Mucosa of rectum (tissue), 2 donors: ENCODE measurements at regions not wholly inside any gene's neighbourhood (a gene's known extent, or its start where the extent isn't known, plus 50 kb on each side); places are given as distances from the start of the nearest gene placed in this dataset.

Experiments
- H3K27ac ChIP-seq, 2 donors: one replicate each; pipeline ENCODE4 v1.7.0; 2013; ENCODE audit warnings: inconsistent platforms in 2 of 2, low read depth in 2 of 2, low read length in 2 of 2
- H3K27me3 ChIP-seq, 2 donors: one replicate each; pipeline ENCODE4 v1.7.0; 2013; ENCODE audit warnings: low read length in 2 of 2; ENCODE audit not compliant: control insufficient read depth in 2 of 2, insufficient read depth in 2 of 2
- H3K36me3 ChIP-seq, 2 donors: one replicate each; pipeline ENCODE4 v1.7.0; 2013; ENCODE audit warnings: low read length in 2 of 2; ENCODE audit not compliant: control insufficient read depth in 2 of 2, insufficient read depth in 2 of 2
- H3K4me1 ChIP-seq, 2 donors: one replicate each; pipeline ENCODE4 v1.7.0; 2013; ENCODE audit warnings: low read length in 2 of 2, mild to moderate bottlenecking in 1 of 2; ENCODE audit not compliant: control insufficient read depth in 2 of 2, insufficient read depth in 2 of 2
- H3K4me3 ChIP-seq, 2 donors: one replicate each; pipeline ENCODE4 v1.7.0; 2013; ENCODE audit warnings: low read length in 2 of 2
- H3K9ac ChIP-seq, 2 donors: one replicate each; pipeline ENCODE4 v1.7.0; 2013; ENCODE audit warnings: low read length in 2 of 2, low read depth in 1 of 2, mild to moderate bottlenecking in 1 of 2
- H3K9me3 ChIP-seq, 2 donors: one replicate each; pipeline ENCODE4 v1.7.0; 2013; ENCODE audit warnings: low read length in 2 of 2; ENCODE audit not compliant: control insufficient read depth in 2 of 2
- donor health status: healthy.
- donor health status: Normal muscosa, but diverticular disease.

DNA sequence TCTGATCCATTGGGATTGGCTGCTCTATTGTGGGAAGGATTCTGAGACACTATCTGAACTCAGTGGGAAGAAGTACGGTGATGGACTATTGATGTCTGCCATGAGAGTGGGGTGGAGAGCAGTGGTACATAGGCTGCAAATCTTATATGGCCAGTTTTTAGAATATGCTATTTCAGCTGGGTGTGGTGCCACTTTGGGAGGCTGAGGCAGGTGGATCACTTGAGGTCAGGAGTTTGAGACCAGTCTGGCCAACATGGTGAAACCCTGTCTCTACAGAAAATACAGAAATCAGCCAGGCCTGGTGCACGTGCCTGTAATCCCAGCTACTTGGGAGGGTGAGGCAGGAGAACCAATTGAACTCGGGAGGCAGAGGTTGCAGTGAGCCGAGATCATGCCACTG lies 505.9 kb downstream of the MED13L start:
- Histone ChIP-seq H3K36me3 (no peaks in the 10 kb centered on the region), H3K9me3 (no peaks in the 10 kb centered on the region), H3K27me3 (no peaks in the 10 kb centered on the region), H3K4me3 (no peak overlapping the region), H3K9ac (no peak overlapping the region), H3K4me1 (no peaks in the 10 kb centered on the region), H3K27ac (no peak overlapping the region)

DNA sequence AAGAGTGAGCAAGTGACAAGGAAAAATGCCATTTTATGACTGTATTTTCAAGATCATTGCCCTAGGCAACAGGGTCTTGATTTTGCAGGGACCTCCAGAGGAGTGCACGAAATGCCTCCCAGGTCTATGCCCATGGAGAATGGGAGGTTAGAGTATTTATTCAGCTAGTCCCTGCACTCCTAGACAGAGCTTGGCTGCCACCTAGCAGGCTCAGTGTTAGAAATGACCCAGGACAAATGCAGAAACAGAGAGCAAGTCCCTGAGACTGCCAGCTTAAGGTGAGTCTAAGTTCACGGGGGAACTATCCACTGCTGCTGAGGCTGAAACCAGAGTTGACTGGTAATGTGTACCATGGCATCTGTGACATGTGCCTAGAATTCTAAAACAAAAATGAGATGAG lies 506.4 kb downstream of the MED13L start:
- H3K36me3 ChIP-seq: no peaks in the 10 kb centered on the region
- H3K4me1 ChIP-seq: no peaks in the 10 kb centered on the region
- no peak overlapping the region for H3K9ac ChIP-seq
- H3K4me3 ChIP-seq: no peak overlapping the region
- H3K27ac ChIP-seq: no peak overlapping the region
- no peaks in the 10 kb centered on the region for H3K9me3 ChIP-seq
- no peaks in the 10 kb centered on the region for H3K27me3 ChIP-seq

DNA sequence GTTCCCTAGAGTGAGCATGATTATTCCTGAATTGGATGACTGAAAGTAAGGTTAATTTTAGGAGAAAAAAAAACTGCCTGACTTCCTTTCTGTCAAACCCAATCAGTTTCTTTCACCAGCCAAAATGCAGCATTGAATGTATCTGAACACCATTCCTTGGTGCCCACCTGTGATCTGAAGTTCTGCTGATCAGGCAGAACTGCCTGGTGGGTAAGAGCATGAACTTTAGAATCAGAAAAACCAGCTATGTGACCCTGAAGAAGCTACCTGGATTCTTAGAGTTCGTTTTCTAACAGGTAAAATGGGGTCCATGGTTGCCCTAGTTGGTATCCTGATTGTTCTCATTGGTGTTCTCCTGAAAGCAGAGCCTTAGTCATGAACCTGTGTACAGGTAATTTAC lies 506.9 kb downstream of the MED13L start:
- Histone ChIP-seq H3K4me1 (no peaks in the 10 kb centered on the region), H3K9me3 (no peaks in the 10 kb centered on the region), H3K9ac (no peak overlapping the region), H3K4me3 (no peak overlapping the region), H3K36me3 (no peaks in the 10 kb centered on the region), H3K27me3 (no peaks in the 10 kb centered on the region), H3K27ac (no peak overlapping the region)

DNA sequence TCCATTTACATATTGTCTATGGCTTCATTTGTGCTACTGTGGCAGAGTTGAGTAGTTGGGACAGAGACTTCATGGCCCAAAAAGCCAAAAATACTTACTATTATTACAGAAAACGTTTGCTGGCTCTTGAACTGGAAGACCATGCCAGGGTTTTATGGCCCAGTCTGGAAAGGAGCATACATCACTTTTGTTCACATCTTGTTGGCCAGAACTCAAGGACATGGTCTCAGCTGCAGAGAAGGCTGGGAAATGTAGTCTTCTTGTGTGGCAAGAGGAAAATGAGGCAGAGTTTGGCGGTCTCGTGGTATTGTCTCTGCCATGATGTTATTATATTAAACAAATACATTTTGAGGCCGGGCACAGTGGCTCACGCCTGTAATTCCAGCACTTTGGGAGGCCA lies 509.6 kb downstream of the MED13L start:
- Histone ChIP-seq H3K27me3 (no peaks in the 10 kb centered on the region), H3K9ac (no peak overlapping the region), H3K4me1 (no peaks in the 10 kb centered on the region), H3K27ac (no peak overlapping the region), H3K4me3 (no peak overlapping the region), H3K9me3 (no peaks in the 10 kb centered on the region), H3K36me3 (no peaks in the 10 kb centered on the region)

DNA sequence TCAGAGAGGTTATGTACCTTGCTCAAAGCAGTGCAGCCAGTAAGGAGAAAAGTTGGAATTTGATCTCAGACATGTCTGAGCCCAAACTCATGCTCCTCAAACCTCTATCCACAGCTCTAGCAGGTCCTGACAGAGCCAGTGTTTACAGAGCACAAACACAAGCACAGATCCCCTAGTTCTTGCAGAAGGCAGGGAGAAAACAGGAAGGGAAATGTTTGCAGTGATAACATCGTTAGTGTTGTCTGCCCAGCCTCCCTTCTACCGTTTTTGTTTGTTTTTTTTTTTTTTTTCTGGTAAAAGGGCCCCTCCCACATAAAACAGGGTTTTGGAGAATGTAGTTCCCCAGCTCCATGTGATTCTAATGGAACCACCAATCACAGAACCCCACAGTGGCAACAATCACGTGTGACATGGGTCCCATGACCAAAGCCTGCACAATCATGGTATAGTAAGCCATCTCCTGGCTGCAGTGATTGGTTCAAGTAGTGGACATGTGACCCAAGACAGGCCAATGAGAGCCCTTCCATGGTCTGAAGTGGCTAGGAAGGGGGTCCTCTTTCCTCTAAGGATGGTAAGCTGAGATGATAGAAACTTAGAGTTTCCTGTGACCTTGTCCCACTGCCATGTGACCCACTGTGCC lies 513.4 kb downstream of the MED13L start:
- Histone ChIP-seq H3K4me3 (no peak overlapping the region), H3K4me1 (no peaks in the 10 kb centered on the region), H3K27me3 (peaks cover 2 to 4% of the 10 kb centered on the region in 2 donors), H3K27ac (no peak overlapping the region), H3K9ac (no peak overlapping the region), H3K9me3 (no peaks in the 10 kb centered on the region), H3K36me3 (no peaks in the 10 kb centered on the region)

DNA sequence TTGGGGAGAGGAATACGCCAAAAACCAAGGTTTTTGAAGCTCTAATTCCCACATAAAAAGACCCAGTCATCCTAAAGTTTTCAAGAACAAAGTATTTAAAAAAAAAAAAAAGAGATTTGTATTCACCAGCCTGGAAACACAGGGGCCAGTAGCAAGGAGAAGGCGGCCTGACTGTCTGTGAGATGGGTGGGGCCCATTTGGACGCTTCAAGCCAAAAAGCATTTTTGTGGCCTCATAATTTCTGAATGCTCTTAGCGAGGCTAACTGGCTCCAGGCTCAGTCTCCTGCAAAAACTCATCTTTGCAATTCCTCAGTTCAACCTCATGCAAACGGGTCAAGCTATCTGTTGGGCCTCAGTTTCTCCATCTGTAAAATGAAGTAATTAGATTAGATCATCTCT lies 514.1 kb downstream of the MED13L start:
- no peaks in the 10 kb centered on the region for H3K4me1 ChIP-seq
- H3K27ac ChIP-seq: no peak overlapping the region
- no peak overlapping the region for H3K4me3 ChIP-seq
- no peak overlapping the region for H3K9ac ChIP-seq
- no peaks in the 10 kb centered on the region for H3K9me3 ChIP-seq
- H3K27me3 ChIP-seq: peaks cover 2 to 4% of the 10 kb centered on the region in 2 donors
- H3K36me3 ChIP-seq: no peaks in the 10 kb centered on the region

DNA sequence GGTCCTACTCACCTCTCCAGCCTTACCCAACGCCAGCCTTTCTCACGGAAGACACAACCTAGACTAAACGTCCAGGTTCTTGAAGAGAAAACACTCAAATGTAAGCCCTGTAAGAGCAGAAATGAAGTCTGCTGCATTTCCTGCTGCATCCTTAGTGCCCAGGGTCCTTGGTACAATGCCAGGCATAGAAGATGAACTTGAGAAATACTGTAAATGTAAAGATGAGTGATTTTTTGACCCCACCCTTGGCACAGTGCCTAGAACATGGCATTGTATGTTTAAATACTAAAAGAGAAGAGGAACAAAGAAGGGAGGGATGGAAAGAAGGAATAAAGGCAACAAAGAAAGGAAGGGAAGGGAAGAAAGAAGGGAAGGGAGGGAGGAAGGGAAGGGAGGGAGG lies 514.6 kb downstream of the MED13L start:
- Histone ChIP-seq H3K27me3 (peaks cover 2 to 7% of the 10 kb centered on the region in 2 donors), H3K9me3 (no peaks in the 10 kb centered on the region), H3K9ac (no peak overlapping the region), H3K36me3 (no peaks in the 10 kb centered on the region), H3K4me1 (no peaks in the 10 kb centered on the region), H3K4me3 (no peak overlapping the region), H3K27ac (no peak overlapping the region)

DNA sequence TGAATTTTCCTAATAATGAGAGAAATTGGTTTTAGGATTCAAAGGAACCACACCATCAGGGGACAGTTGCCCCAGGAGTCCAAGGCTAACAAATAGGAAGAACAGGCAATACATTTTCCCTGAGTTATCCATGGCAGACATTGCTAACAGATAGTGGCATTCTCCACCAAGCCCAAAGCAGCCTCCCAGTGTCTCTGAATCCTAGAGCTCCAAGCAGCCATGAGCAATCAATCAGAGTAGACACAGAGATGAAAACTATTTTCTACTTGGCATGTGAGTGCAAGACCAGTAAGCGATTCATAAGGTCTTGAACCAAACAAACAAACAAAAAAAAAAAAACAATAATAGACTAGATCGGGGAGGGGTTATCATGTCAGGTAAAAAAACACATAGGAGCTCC lies 515.7 kb downstream of the MED13L start:
- Histone ChIP-seq H3K4me1 (no peaks in the 10 kb centered on the region), H3K27ac (no peak overlapping the region), H3K9me3 (no peaks in the 10 kb centered on the region), H3K36me3 (no peaks in the 10 kb centered on the region), H3K27me3 (peaks cover 2 to 10% of the 10 kb centered on the region in 2 donors), H3K4me3 (no peak overlapping the region), H3K9ac (no peak overlapping the region)

DNA sequence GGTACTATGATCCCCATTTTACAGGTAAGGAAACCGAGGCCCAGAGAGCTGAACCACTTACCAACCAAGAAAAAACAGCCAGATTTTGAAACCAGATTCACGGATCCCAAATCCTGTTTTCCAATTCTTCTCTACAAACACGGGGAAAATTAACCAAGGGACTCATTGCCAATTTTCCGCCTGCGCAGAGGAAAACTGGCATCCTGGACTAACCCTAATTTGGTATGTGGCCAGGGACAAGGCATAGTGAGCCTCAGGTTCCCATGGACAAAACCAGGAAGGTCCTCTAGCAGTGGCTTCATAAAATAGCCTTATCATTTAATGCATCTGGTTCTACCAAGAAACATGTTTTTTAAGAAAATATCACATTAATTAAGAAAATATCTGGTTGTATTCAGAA lies 517.3 kb downstream of the MED13L start:
- no peaks in the 10 kb centered on the region for H3K36me3 ChIP-seq
- H3K4me3 ChIP-seq: no peak overlapping the region
- H3K9ac ChIP-seq: no peak overlapping the region
- no peaks in the 10 kb centered on the region for H3K4me1 ChIP-seq
- no peak overlapping the region for H3K27ac ChIP-seq
- no peaks in the 10 kb centered on the region for H3K9me3 ChIP-seq
- peaks cover 2 to 14% of the 10 kb centered on the region in 2 donors for H3K27me3 ChIP-seq

DNA sequence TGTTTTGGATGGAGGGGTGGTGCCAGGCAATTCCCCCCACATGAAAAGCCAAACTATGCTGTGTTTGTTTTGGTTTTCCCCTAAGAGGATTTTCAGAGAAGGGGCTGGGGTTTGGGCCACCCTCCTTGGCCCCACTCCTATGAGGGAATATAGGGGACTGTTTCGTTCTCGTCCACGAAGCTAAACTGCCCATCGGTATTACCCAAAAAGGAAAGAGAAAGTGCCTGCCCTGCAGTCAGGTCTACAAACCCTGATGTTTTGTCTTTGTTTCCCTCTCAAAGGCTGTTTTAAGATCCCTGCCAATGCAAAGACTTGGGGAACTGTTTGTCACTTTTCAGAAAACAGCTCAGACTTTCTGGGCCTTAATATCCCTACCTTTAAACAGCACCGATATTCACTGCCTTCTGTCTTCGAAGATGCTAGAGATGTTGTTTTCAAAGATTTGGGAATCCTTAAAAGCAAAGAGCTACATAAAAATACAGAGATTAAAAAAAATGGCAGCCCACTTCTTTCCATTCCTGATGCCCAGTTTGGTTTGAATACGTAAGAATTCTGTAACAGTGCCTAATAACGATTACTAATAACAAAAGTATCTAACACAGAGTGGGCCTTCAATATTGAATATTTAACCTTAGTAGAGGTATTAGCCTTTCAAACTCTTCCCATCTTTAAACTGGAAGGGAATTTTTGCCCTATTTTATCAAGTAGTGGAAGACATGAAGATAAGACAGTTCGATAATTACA lies 518.4 kb downstream of the MED13L start:
- H3K27me3 ChIP-seq: peaks cover 2 to 18% of the 10 kb centered on the region in 2 donors
- H3K9ac ChIP-seq: no peak overlapping the region
- no peaks in the 10 kb centered on the region for H3K9me3 ChIP-seq
- H3K36me3 ChIP-seq: no peaks in the 10 kb centered on the region
- no peaks in the 10 kb centered on the region for H3K4me1 ChIP-seq
- no peak overlapping the region for H3K27ac ChIP-seq
- H3K4me3 ChIP-seq: no peak overlapping the region
